Liver (tissue), 3 donors: ENCODE measurements at regions not wholly inside any gene's neighbourhood (a gene's known extent, or its start where the extent isn't known, plus 50 kb on each side); places are given as distances from the start of the nearest gene placed in this dataset.

Experiments used
- FOXA1 ChIP-seq: IDR thresholded peaks from 2 replicates; pipeline ENCODE4 v1.6.1; 2016; ENCODE audit warnings: antibody characterized with exemption
- JUND ChIP-seq, 2 donors: IDR thresholded peaks; 2 replicates each; pipeline ENCODE4 v1.6.1; 2016; ENCODE audit warnings: antibody characterized with exemption in 2 of 2
- RAD21 ChIP-seq, 2 donors: IDR thresholded peaks; 2 replicates each; pipeline ENCODE4 v1.6.1; 2016; ENCODE audit warnings: antibody characterized with exemption in 2 of 2, mild to moderate bottlenecking in 2 of 2
- SP1 ChIP-seq: IDR thresholded peaks from 2 replicates; pipeline ENCODE4 v1.6.1; 2018; ENCODE audit warnings: antibody characterized with exemption, mild to moderate bottlenecking
- TAF1 ChIP-seq: conservative IDR thresholded peaks from 2 replicates; pipeline ENCODE4 v1.6.1; 2016; ENCODE audit warnings: antibody characterized with exemption, mild to moderate bottlenecking
- TF ChIP-seq, protein P1 (sequence below): IDR thresholded peaks from 2 replicates; pipeline ENCODE4 v1.6.1; 2016; ENCODE audit warnings: antibody characterized with exemption
- TF ChIP-seq, protein P2 (sequence below): fragments of 150-350 bp; IDR thresholded peaks from 2 replicates; pipeline ENCODE4 v1.5.1; 2017; ENCODE audit warnings: improper control_type of control experiment, low read depth, low read length; ENCODE audit not compliant: missing input control
- TF ChIP-seq, protein P3 (sequence below): IDR thresholded peaks from 2 replicates; pipeline ENCODE4 v1.6.1; 2016; ENCODE audit warnings: antibody characterized with exemption, mild to moderate bottlenecking
- donor health status: healthy.
- donor health status: healthy.

DNA sequence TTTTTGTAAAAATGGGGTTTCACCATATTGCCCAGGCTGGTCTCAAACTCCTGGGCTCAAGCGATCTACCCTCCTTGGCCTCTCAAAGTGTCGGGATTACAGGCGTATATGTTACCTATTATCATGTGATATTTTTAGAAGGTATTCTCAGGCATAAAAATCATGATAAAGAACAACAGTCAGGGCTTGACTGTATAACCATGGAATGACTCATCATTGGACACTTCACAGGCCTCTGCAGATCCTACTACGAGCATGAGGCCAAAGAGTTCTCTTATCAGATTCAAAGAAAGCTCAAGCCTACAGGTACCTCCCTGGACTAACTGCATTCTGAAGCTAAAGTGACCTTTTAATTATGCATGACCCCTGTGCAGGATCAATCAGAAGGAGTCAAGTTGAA is 91.7 kb upstream of the PRICKLE2 start:
- TF ChIP-seq, protein P1, sequence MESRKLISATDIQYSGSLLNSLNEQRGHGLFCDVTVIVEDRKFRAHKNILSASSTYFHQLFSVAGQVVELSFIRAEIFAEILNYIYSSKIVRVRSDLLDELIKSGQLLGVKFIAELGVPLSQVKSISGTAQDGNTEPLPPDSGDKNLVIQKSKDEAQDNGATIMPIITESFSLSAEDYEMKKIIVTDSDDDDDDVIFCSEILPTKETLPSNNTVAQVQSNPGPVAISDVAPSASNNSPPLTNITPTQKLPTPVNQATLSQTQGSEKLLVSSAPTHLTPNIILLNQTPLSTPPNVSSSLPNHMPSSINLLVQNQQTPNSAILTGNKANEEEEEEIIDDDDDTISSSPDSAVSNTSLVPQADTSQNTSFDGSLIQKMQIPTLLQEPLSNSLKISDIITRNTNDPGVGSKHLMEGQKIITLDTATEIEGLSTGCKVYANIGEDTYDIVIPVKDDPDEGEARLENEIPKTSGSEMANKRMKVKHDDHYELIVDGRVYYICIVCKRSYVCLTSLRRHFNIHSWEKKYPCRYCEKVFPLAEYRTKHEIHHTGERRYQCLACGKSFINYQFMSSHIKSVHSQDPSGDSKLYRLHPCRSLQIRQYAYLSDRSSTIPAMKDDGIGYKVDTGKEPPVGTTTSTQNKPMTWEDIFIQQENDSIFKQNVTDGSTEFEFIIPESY, result no peak
- TF ChIP-seq, protein P2, sequence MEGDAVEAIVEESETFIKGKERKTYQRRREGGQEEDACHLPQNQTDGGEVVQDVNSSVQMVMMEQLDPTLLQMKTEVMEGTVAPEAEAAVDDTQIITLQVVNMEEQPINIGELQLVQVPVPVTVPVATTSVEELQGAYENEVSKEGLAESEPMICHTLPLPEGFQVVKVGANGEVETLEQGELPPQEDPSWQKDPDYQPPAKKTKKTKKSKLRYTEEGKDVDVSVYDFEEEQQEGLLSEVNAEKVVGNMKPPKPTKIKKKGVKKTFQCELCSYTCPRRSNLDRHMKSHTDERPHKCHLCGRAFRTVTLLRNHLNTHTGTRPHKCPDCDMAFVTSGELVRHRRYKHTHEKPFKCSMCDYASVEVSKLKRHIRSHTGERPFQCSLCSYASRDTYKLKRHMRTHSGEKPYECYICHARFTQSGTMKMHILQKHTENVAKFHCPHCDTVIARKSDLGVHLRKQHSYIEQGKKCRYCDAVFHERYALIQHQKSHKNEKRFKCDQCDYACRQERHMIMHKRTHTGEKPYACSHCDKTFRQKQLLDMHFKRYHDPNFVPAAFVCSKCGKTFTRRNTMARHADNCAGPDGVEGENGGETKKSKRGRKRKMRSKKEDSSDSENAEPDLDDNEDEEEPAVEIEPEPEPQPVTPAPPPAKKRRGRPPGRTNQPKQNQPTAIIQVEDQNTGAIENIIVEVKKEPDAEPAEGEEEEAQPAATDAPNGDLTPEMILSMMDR, result no peak
- TF ChIP-seq, protein P3, sequence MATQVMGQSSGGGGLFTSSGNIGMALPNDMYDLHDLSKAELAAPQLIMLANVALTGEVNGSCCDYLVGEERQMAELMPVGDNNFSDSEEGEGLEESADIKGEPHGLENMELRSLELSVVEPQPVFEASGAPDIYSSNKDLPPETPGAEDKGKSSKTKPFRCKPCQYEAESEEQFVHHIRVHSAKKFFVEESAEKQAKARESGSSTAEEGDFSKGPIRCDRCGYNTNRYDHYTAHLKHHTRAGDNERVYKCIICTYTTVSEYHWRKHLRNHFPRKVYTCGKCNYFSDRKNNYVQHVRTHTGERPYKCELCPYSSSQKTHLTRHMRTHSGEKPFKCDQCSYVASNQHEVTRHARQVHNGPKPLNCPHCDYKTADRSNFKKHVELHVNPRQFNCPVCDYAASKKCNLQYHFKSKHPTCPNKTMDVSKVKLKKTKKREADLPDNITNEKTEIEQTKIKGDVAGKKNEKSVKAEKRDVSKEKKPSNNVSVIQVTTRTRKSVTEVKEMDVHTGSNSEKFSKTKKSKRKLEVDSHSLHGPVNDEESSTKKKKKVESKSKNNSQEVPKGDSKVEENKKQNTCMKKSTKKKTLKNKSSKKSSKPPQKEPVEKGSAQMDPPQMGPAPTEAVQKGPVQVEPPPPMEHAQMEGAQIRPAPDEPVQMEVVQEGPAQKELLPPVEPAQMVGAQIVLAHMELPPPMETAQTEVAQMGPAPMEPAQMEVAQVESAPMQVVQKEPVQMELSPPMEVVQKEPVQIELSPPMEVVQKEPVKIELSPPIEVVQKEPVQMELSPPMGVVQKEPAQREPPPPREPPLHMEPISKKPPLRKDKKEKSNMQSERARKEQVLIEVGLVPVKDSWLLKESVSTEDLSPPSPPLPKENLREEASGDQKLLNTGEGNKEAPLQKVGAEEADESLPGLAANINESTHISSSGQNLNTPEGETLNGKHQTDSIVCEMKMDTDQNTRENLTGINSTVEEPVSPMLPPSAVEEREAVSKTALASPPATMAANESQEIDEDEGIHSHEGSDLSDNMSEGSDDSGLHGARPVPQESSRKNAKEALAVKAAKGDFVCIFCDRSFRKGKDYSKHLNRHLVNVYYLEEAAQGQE, result no peak
- TF ChIP-seq FOXA1 (no peak), JUND (IDR thresholded peaks at IDR 0.05) (no peak), TAF1 (no peak), RAD21 (IDR thresholded peaks at IDR 0.05) (no peak), SP1 (no peak)
